Loucy (cell line): ENCODE measurements at regions not wholly inside any gene's neighbourhood (a gene's known extent, or its start where the extent isn't known, plus 50 kb on each side); places are given as distances from the start of the nearest gene placed in this dataset.

Source experiments
- EZH2phosphoT487 ChIP-seq: fragments of 200-600 bp; IDR thresholded peaks from 2 replicates; pipeline ENCODE4 v1.6.1; 2018; ENCODE audit warnings: antibody characterized with exemption, mild to moderate bottlenecking, moderate library complexity, borderline replicate concordance
- TF ChIP-seq, protein P1 (sequence below): fragments of 200-600 bp; sonication (generic); conservative IDR thresholded peaks from 2 replicates; pipeline ENCODE4 v1.5.1; 2014; ENCODE audit warnings: mild to moderate bottlenecking, antibody characterized with exemption, low read length

DNA sequence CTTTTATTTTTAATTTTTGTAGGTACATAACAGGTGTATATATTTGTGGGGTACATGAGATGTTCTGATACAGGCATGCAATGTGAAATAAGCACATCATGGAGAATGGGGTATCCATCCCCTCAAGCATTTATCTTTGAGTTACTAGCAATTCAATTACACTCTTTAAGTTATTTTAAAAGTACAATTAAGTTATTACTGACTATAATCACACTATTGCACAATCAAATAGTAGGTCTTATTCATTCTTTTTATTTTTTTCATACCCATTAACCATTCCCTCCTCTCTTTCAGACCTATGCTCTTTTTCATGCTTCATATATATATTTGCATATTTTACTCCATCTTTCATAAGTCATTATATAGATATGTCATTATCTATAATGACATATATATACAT is 93.3 kb downstream of the MAGEB5 start:
- TF ChIP-seq, protein P1, sequence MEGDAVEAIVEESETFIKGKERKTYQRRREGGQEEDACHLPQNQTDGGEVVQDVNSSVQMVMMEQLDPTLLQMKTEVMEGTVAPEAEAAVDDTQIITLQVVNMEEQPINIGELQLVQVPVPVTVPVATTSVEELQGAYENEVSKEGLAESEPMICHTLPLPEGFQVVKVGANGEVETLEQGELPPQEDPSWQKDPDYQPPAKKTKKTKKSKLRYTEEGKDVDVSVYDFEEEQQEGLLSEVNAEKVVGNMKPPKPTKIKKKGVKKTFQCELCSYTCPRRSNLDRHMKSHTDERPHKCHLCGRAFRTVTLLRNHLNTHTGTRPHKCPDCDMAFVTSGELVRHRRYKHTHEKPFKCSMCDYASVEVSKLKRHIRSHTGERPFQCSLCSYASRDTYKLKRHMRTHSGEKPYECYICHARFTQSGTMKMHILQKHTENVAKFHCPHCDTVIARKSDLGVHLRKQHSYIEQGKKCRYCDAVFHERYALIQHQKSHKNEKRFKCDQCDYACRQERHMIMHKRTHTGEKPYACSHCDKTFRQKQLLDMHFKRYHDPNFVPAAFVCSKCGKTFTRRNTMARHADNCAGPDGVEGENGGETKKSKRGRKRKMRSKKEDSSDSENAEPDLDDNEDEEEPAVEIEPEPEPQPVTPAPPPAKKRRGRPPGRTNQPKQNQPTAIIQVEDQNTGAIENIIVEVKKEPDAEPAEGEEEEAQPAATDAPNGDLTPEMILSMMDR = no peak
- TF ChIP-seq EZH2phosphoT487 = no peak
